ENCODE measurements at regions not wholly inside any gene's neighbourhood (a gene's known extent, or its start where the extent isn't known, plus 50 kb on each side); places are given as distances from the start of the nearest gene placed in this dataset.

DNA sequence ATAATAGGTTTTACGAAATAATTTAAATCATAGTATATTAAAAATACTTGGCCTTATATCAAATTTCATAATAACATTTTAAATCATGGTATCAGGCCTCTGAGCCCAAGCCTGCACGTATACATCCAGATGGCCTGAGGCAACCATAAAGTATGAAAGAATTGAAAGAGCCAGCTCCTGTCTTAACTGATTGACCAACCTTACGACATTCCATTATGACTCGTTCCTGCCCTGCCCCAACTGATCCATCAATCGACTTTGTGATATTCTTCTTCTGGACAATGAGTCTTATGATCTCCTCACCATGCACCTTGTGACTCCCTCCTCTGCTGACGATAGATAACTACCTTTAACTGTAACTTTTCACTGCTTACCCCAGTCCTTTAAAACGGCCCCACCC is 545.0 kb downstream of the MTRR start (continued):
- TF ChIP-seq, protein P1, sequence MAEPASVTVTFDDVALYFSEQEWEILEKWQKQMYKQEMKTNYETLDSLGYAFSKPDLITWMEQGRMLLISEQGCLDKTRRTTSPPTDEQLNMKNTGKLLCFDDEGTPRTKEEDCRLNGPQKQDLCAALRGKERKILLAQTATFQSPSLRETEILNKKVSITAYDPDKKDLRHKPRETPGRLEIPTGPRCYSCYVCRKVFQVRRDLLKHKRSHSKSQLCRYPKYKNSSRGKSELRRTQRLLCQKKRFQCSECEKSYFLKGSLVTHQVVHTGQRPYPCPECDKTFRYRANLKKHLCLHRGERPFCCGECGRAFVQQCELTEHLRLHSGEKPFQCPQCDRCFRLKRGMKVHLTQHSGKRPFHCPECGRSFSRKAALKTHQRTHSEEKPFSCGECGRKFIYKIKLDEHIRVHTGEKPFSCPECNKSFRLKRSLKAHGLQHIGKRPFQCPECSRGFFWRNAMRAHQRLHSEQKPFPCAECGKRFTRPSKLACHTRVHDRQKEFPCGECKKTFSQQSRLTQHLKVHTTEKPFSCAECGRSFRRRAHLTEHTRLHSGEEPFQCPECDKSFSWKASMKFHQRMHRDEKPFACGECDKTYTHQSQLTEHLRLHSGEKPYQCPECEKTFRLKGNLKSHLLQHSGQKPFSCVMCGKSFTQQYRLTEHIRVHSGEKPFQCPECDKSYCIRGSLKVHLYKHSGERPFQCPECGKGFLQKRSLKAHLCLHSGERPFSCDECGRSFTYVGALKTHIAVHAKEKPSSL (CRISPR knock-in tag; conservative IDR thresholded peaks at IDR 0.05) = no peak

DNA sequence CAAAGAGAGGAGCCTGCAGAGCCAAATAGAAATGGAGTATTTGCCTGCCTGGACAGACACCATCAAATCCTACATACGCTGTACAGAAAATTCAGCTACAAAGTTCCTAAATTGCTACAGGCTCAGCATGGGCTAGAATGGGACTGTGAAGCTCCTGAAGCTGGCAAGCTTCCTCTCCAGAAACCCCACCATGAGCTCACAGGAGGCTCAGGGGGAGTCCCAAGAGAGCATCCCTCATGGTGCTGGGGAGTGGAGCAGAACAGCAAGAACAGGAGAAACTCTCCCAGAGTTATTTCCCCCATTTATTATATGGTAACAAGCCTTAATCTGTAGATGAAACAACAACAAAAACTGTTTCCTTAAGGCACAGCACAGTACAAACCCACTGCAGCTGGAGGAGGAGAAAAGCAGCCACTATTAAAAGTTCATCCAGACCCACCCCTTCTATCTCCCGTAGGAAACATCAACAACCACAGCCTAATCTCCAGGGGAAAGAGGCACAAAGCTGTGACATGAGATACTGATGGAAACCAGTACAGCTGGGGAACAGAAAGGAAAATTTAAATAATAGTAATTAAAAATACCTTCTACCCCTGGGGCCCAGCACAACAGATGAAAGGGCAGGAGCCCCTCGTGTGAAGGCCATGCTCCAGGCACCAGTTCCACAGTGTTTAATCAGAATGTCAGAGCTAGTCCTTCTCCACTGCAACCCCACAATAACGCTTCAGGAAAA is 548.5 kb downstream of the MTRR start:
- ChIA-PET CTCF (no interaction called here), POLR2A (no interaction called here)
- H3K27me3 Mint-ChIP-seq (ENCODE audit: low read depth) = no peaks in the 10 kb centered on the region
- no peaks in the 10 kb centered on the region for H3K4me1 Mint-ChIP-seq
- no peaks in the 10 kb centered on the region for H3K36me3 Mint-ChIP-seq
- DNase-seq (ENCODE audit: low spot score) (no peak), ATAC-seq (no peak)
- H3K9me3 Mint-ChIP-seq = no peaks in the 10 kb centered on the region
- TF ChIP-seq, protein P2, sequence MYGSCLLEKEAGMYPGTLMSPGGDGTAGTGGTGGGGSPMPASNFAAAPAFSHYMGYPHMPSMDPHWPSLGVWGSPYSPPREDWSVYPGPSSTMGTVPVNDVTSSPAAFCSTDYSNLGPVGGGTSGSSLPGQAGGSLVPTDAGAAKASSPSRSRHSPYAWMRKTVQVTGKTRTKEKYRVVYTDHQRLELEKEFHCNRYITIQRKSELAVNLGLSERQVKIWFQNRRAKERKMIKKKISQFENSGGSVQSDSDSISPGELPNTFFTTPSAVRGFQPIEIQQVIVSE (CRISPR knock-in tag; IDR thresholded peaks at IDR 0.05; ENCODE audit: borderline replicate concordance) = no peak
- TF ChIP-seq CREM (CRISPR knock-in tag; IDR thresholded peaks at IDR 0.05) (no peak), ATF1 (CRISPR knock-in tag; IDR thresholded peaks at IDR 0.05) (no peak), ELF4 (CRISPR knock-in tag; IDR thresholded peaks at IDR 0.05; ENCODE audit: low read depth) (no peak), ZNF317 (CRISPR knock-in tag; IDR thresholded peaks at IDR 0.05; ENCODE audit: borderline replicate concordance, low read depth) (no peak)
- TF ChIP-seq, protein P3, sequence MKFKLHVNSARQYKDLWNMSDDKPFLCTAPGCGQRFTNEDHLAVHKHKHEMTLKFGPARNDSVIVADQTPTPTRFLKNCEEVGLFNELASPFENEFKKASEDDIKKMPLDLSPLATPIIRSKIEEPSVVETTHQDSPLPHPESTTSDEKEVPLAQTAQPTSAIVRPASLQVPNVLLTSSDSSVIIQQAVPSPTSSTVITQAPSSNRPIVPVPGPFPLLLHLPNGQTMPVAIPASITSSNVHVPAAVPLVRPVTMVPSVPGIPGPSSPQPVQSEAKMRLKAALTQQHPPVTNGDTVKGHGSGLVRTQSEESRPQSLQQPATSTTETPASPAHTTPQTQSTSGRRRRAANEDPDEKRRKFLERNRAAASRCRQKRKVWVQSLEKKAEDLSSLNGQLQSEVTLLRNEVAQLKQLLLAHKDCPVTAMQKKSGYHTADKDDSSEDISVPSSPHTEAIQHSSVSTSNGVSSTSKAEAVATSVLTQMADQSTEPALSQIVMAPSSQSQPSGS (CRISPR knock-in tag; IDR thresholded peaks at IDR 0.05; ENCODE audit: borderline replicate concordance, low read depth) = no peak
- TF ChIP-seq, protein P4, sequence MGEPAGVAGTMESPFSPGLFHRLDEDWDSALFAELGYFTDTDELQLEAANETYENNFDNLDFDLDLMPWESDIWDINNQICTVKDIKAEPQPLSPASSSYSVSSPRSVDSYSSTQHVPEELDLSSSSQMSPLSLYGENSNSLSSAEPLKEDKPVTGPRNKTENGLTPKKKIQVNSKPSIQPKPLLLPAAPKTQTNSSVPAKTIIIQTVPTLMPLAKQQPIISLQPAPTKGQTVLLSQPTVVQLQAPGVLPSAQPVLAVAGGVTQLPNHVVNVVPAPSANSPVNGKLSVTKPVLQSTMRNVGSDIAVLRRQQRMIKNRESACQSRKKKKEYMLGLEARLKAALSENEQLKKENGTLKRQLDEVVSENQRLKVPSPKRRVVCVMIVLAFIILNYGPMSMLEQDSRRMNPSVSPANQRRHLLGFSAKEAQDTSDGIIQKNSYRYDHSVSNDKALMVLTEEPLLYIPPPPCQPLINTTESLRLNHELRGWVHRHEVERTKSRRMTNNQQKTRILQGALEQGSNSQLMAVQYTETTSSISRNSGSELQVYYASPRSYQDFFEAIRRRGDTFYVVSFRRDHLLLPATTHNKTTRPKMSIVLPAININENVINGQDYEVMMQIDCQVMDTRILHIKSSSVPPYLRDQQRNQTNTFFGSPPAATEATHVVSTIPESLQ (CRISPR knock-in tag; IDR thresholded peaks at IDR 0.05) = no peak
- H3K4me3 Mint-ChIP-seq = no peak overlapping the region
- H3K27ac Mint-ChIP-seq = no peak overlapping the region

DNA sequence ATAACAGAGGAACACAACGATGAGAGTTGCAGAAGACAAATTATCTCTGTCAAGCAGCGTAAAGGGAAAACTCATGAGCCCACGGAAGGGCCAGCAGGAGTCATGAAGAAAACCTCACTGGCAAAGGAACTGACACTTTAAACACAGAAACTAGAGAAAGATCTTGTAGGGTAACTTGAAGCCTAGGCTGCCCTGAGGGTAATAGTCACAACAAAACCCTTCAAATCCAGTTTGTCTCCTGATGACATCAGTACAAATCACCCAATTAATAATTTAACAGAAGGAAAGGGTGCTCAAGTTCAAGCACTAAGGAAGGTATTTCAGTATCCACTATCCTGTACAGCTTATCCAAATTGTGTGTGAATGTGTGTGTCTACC is 549.1 kb downstream of the MTRR start:
- Mint-ChIP-seq H3K36me3 (no peaks in the 10 kb centered on the region), H3K27me3 (ENCODE audit: low read depth) (no peaks in the 10 kb centered on the region), H3K4me1 (no peaks in the 10 kb centered on the region), H3K27ac (no peak overlapping the region), H3K4me3 (no peak overlapping the region), H3K9me3 (no peaks in the 10 kb centered on the region)
- ATAC-seq (no peak), DNase-seq (ENCODE audit: low spot score) (no peak)
- ChIA-PET POLR2A (no interaction called here), CTCF (no interaction called here)
- TF ChIP-seq FOXP1 (CRISPR knock-in tag; IDR thresholded peaks at IDR 0.05; ENCODE audit: borderline replicate concordance) (no peak), GTF2I (CRISPR knock-in tag; conservative IDR thresholded peaks at IDR 0.05) (no peak), ZNF121 (CRISPR knock-in tag; IDR thresholded peaks at IDR 0.05) (no peak), CREB1 (CRISPR knock-in tag; IDR thresholded peaks at IDR 0.05) (no peak), GRHL2 (CRISPR knock-in tag; IDR thresholded peaks at IDR 0.05; ENCODE audit: insufficient replicate concordance, severe bottlenecking) (no peak)
- TF ChIP-seq, protein P5, sequence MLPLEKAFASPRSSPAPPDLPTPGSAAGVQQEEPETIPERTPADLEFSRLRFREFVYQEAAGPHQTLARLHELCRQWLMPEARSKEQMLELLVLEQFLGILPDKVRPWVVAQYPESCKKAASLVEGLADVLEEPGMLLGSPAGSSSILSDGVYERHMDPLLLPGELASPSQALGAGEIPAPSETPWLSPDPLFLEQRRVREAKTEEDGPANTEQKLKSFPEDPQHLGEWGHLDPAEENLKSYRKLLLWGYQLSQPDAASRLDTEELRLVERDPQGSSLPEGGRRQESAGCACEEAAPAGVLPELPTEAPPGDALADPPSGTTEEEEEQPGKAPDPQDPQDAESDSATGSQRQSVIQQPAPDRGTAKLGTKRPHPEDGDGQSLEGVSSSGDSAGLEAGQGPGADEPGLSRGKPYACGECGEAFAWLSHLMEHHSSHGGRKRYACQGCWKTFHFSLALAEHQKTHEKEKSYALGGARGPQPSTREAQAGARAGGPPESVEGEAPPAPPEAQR (CRISPR knock-in tag; IDR thresholded peaks at IDR 0.05) = no peak
- TF ChIP-seq, protein P6, sequence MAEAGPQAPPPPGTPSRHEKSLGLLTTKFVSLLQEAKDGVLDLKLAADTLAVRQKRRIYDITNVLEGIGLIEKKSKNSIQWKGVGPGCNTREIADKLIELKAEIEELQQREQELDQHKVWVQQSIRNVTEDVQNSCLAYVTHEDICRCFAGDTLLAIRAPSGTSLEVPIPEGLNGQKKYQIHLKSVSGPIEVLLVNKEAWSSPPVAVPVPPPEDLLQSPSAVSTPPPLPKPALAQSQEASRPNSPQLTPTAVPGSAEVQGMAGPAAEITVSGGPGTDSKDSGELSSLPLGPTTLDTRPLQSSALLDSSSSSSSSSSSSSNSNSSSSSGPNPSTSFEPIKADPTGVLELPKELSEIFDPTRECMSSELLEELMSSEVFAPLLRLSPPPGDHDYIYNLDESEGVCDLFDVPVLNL (CRISPR knock-in tag; IDR thresholded peaks at IDR 0.05; ENCODE audit: borderline replicate concordance, low read depth) = no peak
- TF ChIP-seq, protein P4 (CRISPR knock-in tag; IDR thresholded peaks at IDR 0.05) = no peak
- TF ChIP-seq, protein P7, sequence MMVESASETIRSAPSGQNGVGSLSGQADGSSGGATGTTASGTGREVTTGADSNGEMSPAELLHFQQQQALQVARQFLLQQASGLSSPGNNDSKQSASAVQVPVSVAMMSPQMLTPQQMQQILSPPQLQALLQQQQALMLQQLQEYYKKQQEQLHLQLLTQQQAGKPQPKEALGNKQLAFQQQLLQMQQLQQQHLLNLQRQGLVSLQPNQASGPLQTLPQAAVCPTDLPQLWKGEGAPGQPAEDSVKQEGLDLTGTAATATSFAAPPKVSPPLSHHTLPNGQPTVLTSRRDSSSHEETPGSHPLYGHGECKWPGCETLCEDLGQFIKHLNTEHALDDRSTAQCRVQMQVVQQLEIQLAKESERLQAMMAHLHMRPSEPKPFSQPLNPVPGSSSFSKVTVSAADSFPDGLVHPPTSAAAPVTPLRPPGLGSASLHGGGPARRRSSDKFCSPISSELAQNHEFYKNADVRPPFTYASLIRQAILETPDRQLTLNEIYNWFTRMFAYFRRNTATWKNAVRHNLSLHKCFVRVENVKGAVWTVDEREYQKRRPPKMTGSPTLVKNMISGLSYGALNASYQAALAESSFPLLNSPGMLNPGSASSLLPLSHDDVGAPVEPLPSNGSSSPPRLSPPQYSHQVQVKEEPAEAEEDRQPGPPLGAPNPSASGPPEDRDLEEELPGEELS (CRISPR knock-in tag; IDR thresholded peaks at IDR 0.05) = no peak
- TF ChIP-seq, protein P8, sequence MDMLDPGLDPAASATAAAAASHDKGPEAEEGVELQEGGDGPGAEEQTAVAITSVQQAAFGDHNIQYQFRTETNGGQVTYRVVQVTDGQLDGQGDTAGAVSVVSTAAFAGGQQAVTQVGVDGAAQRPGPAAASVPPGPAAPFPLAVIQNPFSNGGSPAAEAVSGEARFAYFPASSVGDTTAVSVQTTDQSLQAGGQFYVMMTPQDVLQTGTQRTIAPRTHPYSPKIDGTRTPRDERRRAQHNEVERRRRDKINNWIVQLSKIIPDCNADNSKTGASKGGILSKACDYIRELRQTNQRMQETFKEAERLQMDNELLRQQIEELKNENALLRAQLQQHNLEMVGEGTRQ (CRISPR knock-in tag; IDR thresholded peaks at IDR 0.05) = no peak
